Endothelial cell of umbilical vein (primary cell): ENCODE measurements at regions not wholly inside any gene's neighbourhood (a gene's known extent, or its start where the extent isn't known, plus 50 kb on each side); places are given as distances from the start of the nearest gene placed in this dataset.

Source experiments
- BruUV-seq: library from RNA; stranded (reverse); fragments of 400-500 nt; replicated peaks from 2 replicates; lab custom pipeline; 2021; lab: Mats Ljungman, UMichigan
- CTCF ChIA-PET: fragments of 300-600, 350-600 bp; sonication (Branson Sonifier 250); formaldehyde crosslinking; loops from one replicate; lab custom pipeline; 2021; ENCODE audit warnings: antibody characterized with exemption, inconsistent platforms; lab: Charles Lee
- POLR2A ChIA-PET: fragments of 300-600, 350-600 bp; sonication (Branson Sonifier 250); formaldehyde crosslinking; loops from one replicate; lab custom pipeline; 2021; ENCODE audit warnings: antibody characterized with exemption, inconsistent platforms; lab: Charles Lee
- DNase-seq: peaks from one replicate; pipeline ENCODE4 v3.0.0-alpha.2; 2011; ENCODE audit warnings: low read depth, low spot score
- FAIRE-seq: peaks from 2 replicates; lab custom pipeline; 2011; peaks lifted over from hg19 to GRCh38; lab: Jason Lieb, UNC
- H2AFZ ChIP-seq: 2 replicates; pipeline ENCODE4 v1.6.0; 2012; ENCODE audit warnings: low read depth, low read length, control low read depth, inconsistent platforms
- H3K27ac ChIP-seq: 2 replicates; pipeline ENCODE4 v1.5.1; 2011; ENCODE audit warnings: low read depth, mild to moderate bottlenecking, control low read depth, low read length, moderate library complexity; ENCODE audit not compliant: insufficient read depth
- H3K27me3 ChIP-seq, 2 experiments: 2 replicates each; pipeline versions ENCODE4 v1.6.0 to v1.6.1; 2011; ENCODE audit warnings: low read length in 2 of 2, mixed read lengths in 1 of 2; ENCODE audit not compliant: control insufficient read depth in 2 of 2, insufficient read depth in 2 of 2
- H3K36me3 ChIP-seq, 2 experiments: 2 replicates in 1 of 2; 3 replicates in 1 of 2; pipeline ENCODE4 v1.5.1; 2011; ENCODE audit warnings: low read length in 2 of 2, mild to moderate bottlenecking in 1 of 2, moderate library complexity in 1 of 2; ENCODE audit not compliant: control insufficient read depth in 2 of 2, insufficient read depth in 2 of 2; ENCODE audit errors: extremely low read depth in 1 of 2
- H3K4me1 ChIP-seq: 3 replicates; pipeline ENCODE4 v1.5.1; 2011; ENCODE audit warnings: mild to moderate bottlenecking, low read length; ENCODE audit not compliant: control insufficient read depth, insufficient read depth; ENCODE audit errors: extremely low read depth
- H3K4me2 ChIP-seq: 2 replicates; pipeline ENCODE4 v1.6.1; 2011; ENCODE audit warnings: low read length, control low read depth, mixed read lengths; ENCODE audit not compliant: insufficient read depth
- H3K4me3 ChIP-seq, 3 experiments: fragments of 200-600 bp in 1 of 3; sonication (generic), shearing (Covaris generic) in 1 of 3; replicated peaks in 1 of 3; 2 replicates each; pipeline ENCODE4 v1.5.1; 2011 to 2016; ENCODE audit warnings: control low read depth in 3 of 3, low read length in 3 of 3, mild to moderate bottlenecking in 2 of 3, inconsistent platforms in 1 of 3, low read depth in 1 of 3, moderate library complexity in 1 of 3; ENCODE audit not compliant: insufficient read depth in 1 of 3
- H3K79me2 ChIP-seq: 2 replicates; pipeline ENCODE4 v1.6.0; 2012; ENCODE audit warnings: low read length, inconsistent platforms; ENCODE audit not compliant: control insufficient read depth, insufficient read depth
- H3K9ac ChIP-seq: replicated peaks from 2 replicates; pipeline ENCODE3; 2011; ENCODE audit warnings: low read length, control low read depth; ENCODE audit not compliant: insufficient read depth; ENCODE audit errors: extremely low read depth
- H3K9me1 ChIP-seq: replicated peaks from 3 replicates; pipeline ENCODE4 v1.6.0; 2011; ENCODE audit warnings: mild to moderate bottlenecking, low read length; ENCODE audit not compliant: control insufficient read depth, insufficient read depth; ENCODE audit errors: extremely low read depth
- H3K9me3 ChIP-seq: replicated peaks from 2 replicates; pipeline ENCODE4 v1.5.1; 2012; ENCODE audit warnings: low read length, inconsistent platforms; ENCODE audit not compliant: control insufficient read depth, insufficient read depth
- H4K20me1 ChIP-seq: replicated peaks from 2 replicates; pipeline ENCODE3; 2011; ENCODE audit warnings: mild to moderate bottlenecking, low read length; ENCODE audit not compliant: control insufficient read depth, insufficient read depth; ENCODE audit errors: extremely low read depth
- EZH2 ChIP-seq: IDR thresholded peaks from 2 replicates; pipeline ENCODE4 v1.6.1; 2012; ENCODE audit warnings: borderline replicate concordance, low read depth, mild to moderate bottlenecking, moderate library complexity, low read length, inconsistent platforms; ENCODE audit not compliant: severe bottlenecking
- FOS ChIP-seq: IDR thresholded peaks from 2 replicates; pipeline ENCODE4 v1.6.1; 2011; ENCODE audit warnings: mild to moderate bottlenecking, low read length, moderate library complexity, borderline replicate concordance; ENCODE audit not compliant: insufficient read depth
- GATA2 ChIP-seq: IDR thresholded peaks from 2 replicates; pipeline ENCODE4 v1.7.0; 2011; ENCODE audit warnings: low read depth, mild to moderate bottlenecking, moderate library complexity, mixed read lengths, low read length; ENCODE audit not compliant: insufficient read length, insufficient read depth
- JUN ChIP-seq: IDR thresholded peaks from 2 replicates; pipeline ENCODE4 v1.6.1; 2011; ENCODE audit warnings: borderline replicate concordance, low read depth; ENCODE audit not compliant: insufficient read length, insufficient read depth
- MAX ChIP-seq: IDR thresholded peaks from 2 replicates; pipeline ENCODE4 v1.6.1; 2011; ENCODE audit not compliant: insufficient read depth, insufficient read length
- MYC ChIP-seq: IDR thresholded peaks from one replicate; pipeline ENCODE4 v1.6.1; 2011; ENCODE audit warnings: mild to moderate bottlenecking, low read depth, low read length
- POLR2A ChIP-seq: IDR thresholded peaks from 2 replicates; pipeline ENCODE4 v1.6.1; 2012; ENCODE audit warnings: low read depth, mild to moderate bottlenecking, control low read depth, low read length
- POLR2AphosphoS5 ChIP-seq: IDR thresholded peaks from 2 replicates; pipeline ENCODE4 v1.6.1; 2012; ENCODE audit warnings: low read depth, mild to moderate bottlenecking, control low read depth, low read length, moderate library complexity; ENCODE audit not compliant: insufficient read depth
- dilution Hi-C: fragments of 300-500 bp; cut with MboI; formaldehyde crosslinking; loops from one replicate; pipeline ENCODE4 v1.15.0; 2019; ENCODE audit warnings: low sequenced_read_pairs; ENCODE audit not compliant: extremely low pct_ligation_motif_present
- intact Hi-C: fragments of 100-400 bp; cut with micrococcal nuclease; formaldehyde crosslinking; loops from one replicate; pipeline ENCODE4 v1.10.0; 2022
- TF ChIP-seq, protein P1 (sequence below), 2 donors: IDR thresholded peaks; 1 replicate in 1 of 2; 2 replicates in 1 of 2; pipeline ENCODE4 v1.5.1; 2011; ENCODE audit warnings: low read length in 2 of 2, mild to moderate bottlenecking in 2 of 2, moderate library complexity in 2 of 2, control low read depth in 1 of 2, inconsistent platforms in 1 of 2, low read depth in 1 of 2; ENCODE audit not compliant: insufficient read depth in 1 of 2; ENCODE audit errors: extremely low read depth in 1 of 2

DNA sequence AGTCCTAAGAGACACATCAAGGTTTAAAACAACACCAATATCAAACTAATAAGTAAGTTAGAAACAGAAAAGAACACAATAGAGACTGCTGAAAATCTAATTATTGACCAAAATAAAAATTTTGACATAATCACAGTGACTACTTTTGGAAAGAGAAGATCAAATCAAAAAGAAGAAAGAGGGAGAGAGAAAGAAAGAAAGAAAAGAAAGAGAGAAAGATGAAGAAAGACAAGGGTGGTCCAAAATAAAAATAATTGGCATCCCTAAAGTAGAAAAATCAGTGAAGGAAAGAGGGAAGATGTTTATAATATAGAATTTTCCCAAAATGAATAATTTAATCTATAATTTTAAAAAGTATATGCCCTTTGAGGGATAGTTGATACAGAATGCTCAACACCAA is 118.8 kb upstream of the VIPR2 start:
- no peak for FAIRE-seq
- H3K9me3 ChIP-seq, result peaks cover 1% of the 10 kb centered on the region
- POLR2A ChIA-PET, result no interaction called here

GRCh38 chr7:159253657-159254056 is 109.0 kb upstream of the VIPR2 start:
- Histone ChIP-seq H4K20me1 (no peaks in the 10 kb centered on the region), H3K4me1 (no peaks in the 10 kb centered on the region), H3K4me3 (no peak overlapping the region), H3K9me3 (peaks cover 2% of the 10 kb centered on the region), H3K36me3 (no peaks in the 10 kb centered on the region), H3K79me2 (no peaks in the 10 kb centered on the region), H2AFZ (no peak overlapping the region), H3K27ac (no peak overlapping the region), H3K4me2 (no peak overlapping the region), H3K9me1 (no peaks in the 10 kb centered on the region), H3K27me3 (no peaks in the 10 kb centered on the region), H3K9ac (no peak overlapping the region)
- intact Hi-C loops (no loop called here), dilution Hi-C loops (no loop called here)
- POLR2A ChIA-PET, result no interaction called here
- FAIRE-seq, result no peak
- CTCF ChIA-PET, result no interaction called here
- TF ChIP-seq JUN (no peak), GATA2 (no peak), POLR2A (no peak), EZH2 (no peak), MYC (no peak), FOS (no peak), MAX (no peak), POLR2AphosphoS5 (no peak)
- TF ChIP-seq, protein P1, sequence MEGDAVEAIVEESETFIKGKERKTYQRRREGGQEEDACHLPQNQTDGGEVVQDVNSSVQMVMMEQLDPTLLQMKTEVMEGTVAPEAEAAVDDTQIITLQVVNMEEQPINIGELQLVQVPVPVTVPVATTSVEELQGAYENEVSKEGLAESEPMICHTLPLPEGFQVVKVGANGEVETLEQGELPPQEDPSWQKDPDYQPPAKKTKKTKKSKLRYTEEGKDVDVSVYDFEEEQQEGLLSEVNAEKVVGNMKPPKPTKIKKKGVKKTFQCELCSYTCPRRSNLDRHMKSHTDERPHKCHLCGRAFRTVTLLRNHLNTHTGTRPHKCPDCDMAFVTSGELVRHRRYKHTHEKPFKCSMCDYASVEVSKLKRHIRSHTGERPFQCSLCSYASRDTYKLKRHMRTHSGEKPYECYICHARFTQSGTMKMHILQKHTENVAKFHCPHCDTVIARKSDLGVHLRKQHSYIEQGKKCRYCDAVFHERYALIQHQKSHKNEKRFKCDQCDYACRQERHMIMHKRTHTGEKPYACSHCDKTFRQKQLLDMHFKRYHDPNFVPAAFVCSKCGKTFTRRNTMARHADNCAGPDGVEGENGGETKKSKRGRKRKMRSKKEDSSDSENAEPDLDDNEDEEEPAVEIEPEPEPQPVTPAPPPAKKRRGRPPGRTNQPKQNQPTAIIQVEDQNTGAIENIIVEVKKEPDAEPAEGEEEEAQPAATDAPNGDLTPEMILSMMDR (IDR thresholded peaks at IDR 0.05; ENCODE audit: extremely low read depth in 1 of 2, insufficient read depth in 1 of 2, low read depth in 1 of 2, low read length in 2 of 2), result no peak
- DNase-seq, result no peak
- no TSS peak for BruUV-seq

More for the DNA sequence above, 118.8 kb upstream of the VIPR2 start:
- Histone ChIP-seq H3K4me3 (no peak overlapping the region), H3K4me2 (no peak overlapping the region), H3K9ac (no peak overlapping the region), H2AFZ (no peak overlapping the region), H3K36me3 (no peaks in the 10 kb centered on the region), H3K4me1 (no peaks in the 10 kb centered on the region), H3K79me2 (no peaks in the 10 kb centered on the region), H3K9me1 (no peaks in the 10 kb centered on the region), H3K27ac (no peak overlapping the region), H3K27me3 (no peaks in the 10 kb centered on the region), H4K20me1 (no peaks in the 10 kb centered on the region)
- BruUV-seq, result no TSS peak
- DNase-seq, result no peak
- dilution Hi-C loops, result no loop called here
- CTCF ChIA-PET, result no interaction called here
- intact Hi-C loops, result no loop called here
- TF ChIP-seq POLR2A (no peak), MYC (no peak), FOS (no peak), GATA2 (no peak), MAX (no peak), POLR2AphosphoS5 (no peak), EZH2 (no peak)
